HG03469 (cell line): ENCODE measurements at regions not wholly inside any gene's neighbourhood (a gene's known extent, or its start where the extent isn't known, plus 50 kb on each side); places are given as distances from the start of the nearest gene placed in this dataset.
"Not testable (repeated sequence)": the region's sequence is repeated elsewhere in the genome, so short reads cannot be mapped to it uniquely, and the experiment has no call there.

Experiments used
- ATAC-seq: cut with Tn5 transposase; IDR thresholded peaks from one replicate; pipeline ENCODE4 v1.9.1; 2021; ENCODE audit warnings: mild to moderate bottlenecking, moderate library complexity, moderate number of reproducible peaks; ENCODE audit not compliant: unreplicated experiment

DNA sequence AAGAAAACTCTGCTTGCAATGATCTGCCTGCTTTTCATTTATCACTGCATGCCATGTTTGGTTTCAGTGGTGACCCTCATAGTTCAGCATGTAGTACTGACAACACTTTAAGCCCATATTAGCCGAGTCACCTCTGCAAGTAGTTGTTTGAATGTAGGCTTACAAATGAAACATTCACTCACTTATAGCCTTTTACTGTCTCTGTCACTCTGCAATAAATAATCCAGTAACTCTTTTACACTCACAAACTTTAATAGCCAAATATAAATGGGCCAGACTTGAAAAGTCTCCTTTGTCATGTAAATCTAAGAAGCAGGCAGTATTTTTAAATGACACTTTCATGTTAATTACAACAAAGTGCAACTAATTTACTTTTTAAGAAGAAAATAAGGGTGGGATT lies 1460.0 kb upstream of the ADGRB3 start:
- no peak for ATAC-seq

GRCh38 chr6:67165606-67166005 lies 1458.6 kb upstream of the EYS start:
- ATAC-seq: no peak

DNA sequence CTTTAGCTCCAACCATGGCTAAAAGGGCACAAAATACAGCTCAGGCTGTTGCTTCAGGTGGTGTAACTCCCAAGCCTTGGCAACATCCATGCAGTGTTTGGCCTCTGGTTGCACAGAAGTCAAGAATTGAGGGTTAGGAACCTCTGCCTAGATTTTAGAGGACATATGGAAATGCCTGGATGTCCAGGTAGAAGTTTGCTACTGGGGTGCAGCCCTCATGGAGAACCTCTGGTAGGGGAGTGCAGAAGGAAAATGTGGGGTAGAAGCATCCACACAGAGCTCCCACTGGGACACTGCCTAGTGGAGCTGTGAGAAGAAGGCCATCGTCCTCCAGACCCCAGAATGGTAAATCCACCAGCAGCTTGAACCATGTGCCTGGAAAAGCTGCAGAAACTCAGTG lies 1453.8 kb upstream of the EYS start:
- no peak for ATAC-seq

DNA sequence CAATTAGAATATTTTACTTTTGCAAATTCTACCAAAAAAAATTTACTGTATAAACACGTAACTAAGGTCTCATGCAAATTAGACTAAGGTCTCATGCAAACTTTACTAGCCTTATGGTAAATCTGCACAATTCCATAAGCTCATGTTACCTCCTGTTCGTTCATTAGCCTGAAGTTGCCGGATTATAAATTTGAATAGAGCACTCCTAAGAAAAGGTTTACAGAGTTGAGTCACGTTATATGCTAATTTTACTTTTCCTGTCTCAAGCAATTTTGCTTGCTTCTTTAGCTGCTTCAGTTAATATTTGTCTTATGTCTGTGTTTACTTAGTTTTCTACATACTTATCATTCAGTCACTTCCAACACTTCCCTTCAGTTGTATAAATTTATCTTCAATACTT lies 1434.0 kb upstream of the EYS start:
- no peak for ATAC-seq

DNA sequence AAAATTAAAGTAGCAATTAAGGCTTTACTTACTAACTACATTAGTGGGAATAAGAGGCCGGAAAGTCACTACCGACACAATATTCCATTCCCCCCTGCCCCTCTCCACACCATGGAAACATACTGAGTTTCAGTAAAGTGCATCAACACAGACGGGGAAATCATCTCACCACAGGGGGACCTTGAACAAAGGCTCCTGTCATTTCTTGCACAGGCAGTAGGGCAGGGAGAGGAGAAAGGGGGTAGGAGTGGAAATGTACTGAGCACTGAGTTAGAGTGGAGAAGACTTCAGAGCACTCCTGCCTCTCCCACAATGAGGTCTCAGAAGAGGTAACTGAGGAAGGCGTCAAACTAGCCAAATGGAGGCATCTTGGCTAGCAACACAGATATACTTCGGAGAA lies 1426.9 kb upstream of the EYS start:
- no peak for ATAC-seq

- no peak for ATAC-seq
These were observed 1424.8 kb upstream of the EYS start for GRCh38 chr6:67131827-67132226.

DNA sequence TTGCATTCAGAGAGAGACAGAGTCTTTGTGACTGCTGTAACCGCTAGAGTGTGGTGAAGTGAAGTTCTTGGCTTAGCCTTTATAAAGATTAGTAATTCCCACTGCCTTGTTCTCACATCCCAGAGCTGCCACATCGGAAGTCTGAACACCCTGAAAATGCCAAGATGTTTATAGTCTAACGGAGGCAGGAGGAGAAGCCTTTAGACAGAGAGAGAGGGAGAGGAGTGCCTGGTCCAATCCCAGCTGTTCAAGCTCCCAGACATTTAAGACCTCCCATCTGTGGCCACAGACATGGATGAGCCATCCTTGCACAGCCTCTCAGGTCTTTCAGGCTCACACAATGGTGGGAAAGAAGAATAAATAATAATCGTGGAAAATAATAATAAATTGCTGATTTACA lies 1422.8 kb upstream of the EYS start:
- no peak for ATAC-seq

DNA sequence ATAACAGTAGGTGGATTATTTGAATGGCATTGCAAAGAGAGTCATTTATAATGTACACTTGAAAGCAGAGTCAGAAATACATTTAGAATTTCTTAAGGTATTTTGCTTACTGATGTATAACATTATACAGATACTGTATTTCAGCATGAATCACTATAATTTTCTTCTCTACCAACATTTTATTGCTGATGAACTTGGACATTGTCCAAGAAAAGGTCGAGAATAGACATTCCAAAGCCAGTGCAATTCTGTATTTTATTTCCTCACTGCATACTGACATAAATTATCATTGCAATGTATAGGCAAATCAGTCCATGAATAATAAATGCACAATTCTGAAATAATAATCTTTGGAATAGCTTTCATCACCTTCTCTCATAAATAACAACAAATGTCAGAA lies 1420.0 kb upstream of the EYS start:
- no peak for ATAC-seq

GRCh38 chr6:67121115-67121514 lies 1414.1 kb upstream of the EYS start:
- no peak for ATAC-seq

GRCh38 chr6:67112120-67112519 lies 1405.1 kb upstream of the EYS start:
- ATAC-seq: no peak

GRCh38 chr6:67102743-67103142 lies 1395.7 kb upstream of the EYS start:
- ATAC-seq: no peak

DNA sequence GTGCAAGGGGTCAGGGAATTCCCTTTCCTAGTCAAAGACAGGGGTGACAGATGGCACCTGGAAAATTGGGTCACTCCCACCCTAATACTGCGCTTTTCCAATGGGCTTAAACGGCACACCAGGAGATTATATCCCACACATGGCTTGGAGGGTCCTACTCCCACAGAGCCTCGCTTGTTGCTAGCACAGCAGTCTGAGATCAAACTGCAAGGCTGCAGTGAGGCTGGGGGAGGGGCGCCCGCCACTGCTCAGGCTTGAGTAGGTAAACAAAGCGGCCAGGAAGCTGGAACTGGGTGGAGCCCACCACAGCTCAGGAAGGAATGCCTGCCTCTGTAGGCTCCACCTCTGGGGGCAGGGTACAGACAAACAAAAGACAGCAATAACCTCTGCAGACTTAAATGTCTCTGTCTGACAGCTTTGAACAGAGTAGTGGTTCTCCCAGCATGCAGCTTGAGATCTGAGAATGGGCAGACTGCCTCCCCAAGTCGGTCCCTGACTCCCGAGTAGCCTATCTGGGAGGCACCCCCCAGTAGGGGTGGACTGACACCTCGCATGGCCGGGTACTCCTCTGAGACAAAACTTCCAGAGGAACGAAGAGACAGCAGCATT lies 1388.7 kb upstream of the EYS start:
- ATAC-seq: not testable (repeated sequence)

- no peak for ATAC-seq
These were observed 1387.5 kb upstream of the EYS start for GRCh38 chr6:67094431-67094946.

- no peak for ATAC-seq
These were observed 1366.9 kb upstream of the EYS start for GRCh38 chr6:67073938-67074337.

DNA sequence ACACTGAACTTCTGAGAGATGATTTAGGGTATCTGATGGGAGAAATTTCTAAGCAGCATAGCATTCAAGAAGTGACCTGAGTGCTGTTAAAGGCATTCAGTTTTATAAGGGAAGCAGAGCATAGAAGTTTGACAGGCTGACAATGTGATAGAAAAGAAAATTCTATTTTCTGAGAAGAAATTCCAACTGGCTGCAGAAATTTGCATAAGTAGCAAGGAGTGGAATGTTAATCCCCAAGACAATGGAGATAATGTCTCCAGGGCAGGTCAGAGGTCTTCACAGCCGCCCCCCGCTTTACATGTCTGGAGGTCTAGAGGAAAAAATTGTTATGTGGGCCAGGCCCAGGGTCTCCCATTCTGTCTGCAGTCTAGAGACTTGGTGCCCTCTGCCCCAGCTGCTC lies 1361.8 kb upstream of the EYS start:
- ATAC-seq: no peak

- ATAC-seq: no peak
These were observed 1357.3 kb upstream of the EYS start for GRCh38 chr6:67064323-67064722.

DNA sequence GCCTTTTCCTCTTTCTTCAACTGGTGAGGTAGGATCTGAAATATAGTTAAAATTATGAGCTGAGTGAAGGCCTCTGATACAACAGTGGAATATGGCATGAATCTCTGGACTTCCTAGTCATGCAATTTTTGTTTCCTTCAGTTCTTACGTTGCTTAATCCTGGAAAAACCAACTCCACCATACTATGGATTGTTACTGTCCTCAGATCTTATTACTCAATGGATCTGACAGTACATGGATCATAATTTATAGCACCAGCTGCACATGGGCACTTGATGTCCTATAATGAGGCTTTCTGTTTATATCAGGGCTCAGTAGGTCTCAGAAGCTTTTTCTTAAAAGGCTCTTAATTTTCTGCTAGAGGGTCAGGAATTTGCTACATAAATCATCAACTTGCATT lies 1341.0 kb upstream of the EYS start:
- no peak for ATAC-seq

GRCh38 chr6:67045076-67045475 lies 1338.0 kb upstream of the EYS start:
- no peak for ATAC-seq

- no peak for ATAC-seq
These were observed 1324.4 kb upstream of the EYS start for GRCh38 chr6:67031451-67031850.

GRCh38 chr6:67030861-67031260 lies 1323.8 kb upstream of the EYS start:
- no peak for ATAC-seq

- ATAC-seq: no peak
These were observed 1310.0 kb upstream of the EYS start for GRCh38 chr6:67016921-67017460.

- ATAC-seq: no peak
These were observed 1304.4 kb upstream of the EYS start for GRCh38 chr6:67011441-67011840.

DNA sequence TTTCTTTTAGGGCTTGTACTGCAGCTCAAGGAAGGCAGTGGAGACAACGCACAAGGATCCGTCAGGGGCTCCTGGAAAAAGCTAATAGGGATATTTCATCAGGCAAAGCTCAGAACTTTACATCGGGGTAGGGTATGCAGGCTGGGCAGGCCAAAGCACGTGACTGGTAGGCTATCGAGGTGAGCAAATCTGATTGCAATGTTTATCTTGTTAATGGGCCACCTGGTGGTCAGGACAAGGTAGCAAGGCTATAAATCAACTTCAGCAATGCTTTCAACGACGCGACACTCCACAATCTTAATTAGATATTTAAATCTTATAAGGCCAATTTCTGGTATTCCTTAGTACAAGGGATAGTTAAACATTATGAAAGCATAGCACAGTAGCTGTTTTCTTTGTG lies 1302.8 kb upstream of the EYS start:
- no peak for ATAC-seq
